ENCODE measurements at regions not wholly inside any gene's neighbourhood (a gene's known extent, or its start where the extent isn't known, plus 50 kb on each side); places are given as distances from the start of the nearest gene placed in this dataset.

DNA sequence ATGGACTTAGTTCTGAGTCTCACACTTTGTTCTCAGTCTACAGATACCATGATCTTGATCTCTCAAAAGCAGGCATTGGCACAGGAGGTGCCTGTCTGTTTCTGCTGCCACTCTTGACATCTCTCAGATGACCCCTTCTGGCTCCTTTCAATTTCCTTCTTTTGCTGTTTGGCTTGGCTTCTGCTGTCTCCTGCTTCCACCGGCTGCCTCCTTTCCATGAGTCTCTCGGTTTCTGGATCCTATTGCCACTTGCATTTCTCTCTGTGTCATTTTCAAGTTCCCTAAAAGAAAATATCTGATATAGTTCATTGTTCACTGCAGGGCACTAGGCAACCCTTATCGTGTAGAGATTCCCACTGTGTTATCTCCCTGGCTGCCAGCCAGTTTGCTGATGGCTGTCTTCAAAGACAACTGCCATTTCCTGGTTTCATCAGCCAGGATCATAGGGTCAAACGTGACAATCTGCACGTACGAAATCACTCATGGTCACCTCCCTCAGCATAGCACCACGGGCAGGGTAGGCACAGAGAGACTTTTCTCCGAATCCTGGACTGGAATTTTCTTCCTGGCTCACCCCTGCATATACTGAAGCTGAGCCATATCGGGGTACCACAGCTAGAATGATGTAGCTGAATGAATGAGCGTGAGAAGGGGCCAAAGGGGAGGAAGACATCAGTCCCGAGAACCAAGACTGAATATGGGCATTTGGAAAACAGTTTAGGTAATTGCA lies 144.6 kb upstream of the TMEM170B start:
- intact Hi-C loops (cut with micrococcal nuclease), result no loop called here
- no peak overlapping the region for H3K27ac Mint-ChIP-seq
- ChIA-PET POLR2A (interaction anchor here (1.0 kb wide), 1 partner anchor 226 kb away, joined by 3 read pairs; no protein-coding TSS in a partner anchor), CTCF (interaction anchor here (1.3 to 1.4 kb wide), 4 partner anchors 13 to 221 kb away, joined by 3 to 6 read pairs (median 4); no protein-coding TSS in a partner anchor)
- H3K4me1 Mint-ChIP-seq (ENCODE audit: low read depth), result peaks cover 2% of the 10 kb centered on the region
- peaks cover 1% of the 10 kb centered on the region for H3K9me3 Mint-ChIP-seq
- DNase-seq (no peak), ATAC-seq (no peak)
- no peaks in the 10 kb centered on the region for H3K36me3 Mint-ChIP-seq (ENCODE audit: low read depth)
- TF ChIP-seq CTCF (IDR thresholded peaks at IDR 0.05), result no peak
- no peak overlapping the region for H3K4me3 Mint-ChIP-seq
- H3K27me3 Mint-ChIP-seq, result peaks cover 5% of the 10 kb centered on the region

GRCh38 chr6:11391934-11392777 lies 145.4 kb upstream of the TMEM170B start:
- Mint-ChIP-seq H3K4me1 (ENCODE audit: low read depth) (peaks cover 2% of the 10 kb centered on the region), H3K27ac (no peak overlapping the region), H3K36me3 (ENCODE audit: low read depth) (no peaks in the 10 kb centered on the region), H3K4me3 (no peak overlapping the region), H3K27me3 (peaks cover 5% of the 10 kb centered on the region), H3K9me3 (peaks cover 1% of the 10 kb centered on the region)
- CTCF ChIA-PET, result interaction anchor here (0.7 to 1.3 kb wide), 2 partner anchors 12 to 221 kb away, joined by 3 read pairs; no protein-coding TSS in a partner anchor
- intact Hi-C loops (cut with micrococcal nuclease), result no loop called here
- POLR2A ChIA-PET, result no interaction called here
- no peak for DNase-seq
- no peak for TF ChIP-seq CTCF (IDR thresholded peaks at IDR 0.05)
- ATAC-seq, result no peak

DNA sequence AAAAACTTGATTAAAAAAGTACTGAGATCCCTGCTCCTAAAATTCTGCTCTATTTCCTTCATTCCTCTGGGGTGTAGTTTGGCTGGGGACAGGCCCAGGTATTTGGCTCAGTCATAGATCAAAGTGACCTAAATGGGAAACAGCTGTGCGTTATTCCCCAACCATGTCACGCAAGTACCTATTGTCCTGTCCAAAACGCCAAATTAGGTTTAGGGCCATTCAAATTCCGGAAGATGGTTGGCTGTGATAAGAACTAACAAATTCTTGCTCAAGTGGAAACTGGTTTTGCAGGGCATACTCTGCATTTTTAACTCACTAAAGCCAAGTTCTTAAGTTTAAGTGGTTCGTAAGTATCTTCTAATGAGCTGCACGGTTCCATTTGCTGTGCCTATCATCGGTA lies 147.6 kb upstream of the TMEM170B start:
- intact Hi-C loops (cut with micrococcal nuclease), result no loop called here
- H3K27me3 Mint-ChIP-seq, result peaks cover 3% of the 10 kb centered on the region
- DNase-seq, result no peak
- no peak for ATAC-seq
- H3K9me3 Mint-ChIP-seq, result no peaks in the 10 kb centered on the region
- no peaks in the 10 kb centered on the region for H3K36me3 Mint-ChIP-seq (ENCODE audit: low read depth)
- ChIA-PET CTCF (no interaction called here), POLR2A (no interaction called here)
- H3K4me3 Mint-ChIP-seq, result no peak overlapping the region
- no peak for TF ChIP-seq CTCF (IDR thresholded peaks at IDR 0.05)
- H3K4me1 Mint-ChIP-seq (ENCODE audit: low read depth), result peaks cover 19% of the 10 kb centered on the region
- H3K27ac Mint-ChIP-seq, result no peak overlapping the region

DNA sequence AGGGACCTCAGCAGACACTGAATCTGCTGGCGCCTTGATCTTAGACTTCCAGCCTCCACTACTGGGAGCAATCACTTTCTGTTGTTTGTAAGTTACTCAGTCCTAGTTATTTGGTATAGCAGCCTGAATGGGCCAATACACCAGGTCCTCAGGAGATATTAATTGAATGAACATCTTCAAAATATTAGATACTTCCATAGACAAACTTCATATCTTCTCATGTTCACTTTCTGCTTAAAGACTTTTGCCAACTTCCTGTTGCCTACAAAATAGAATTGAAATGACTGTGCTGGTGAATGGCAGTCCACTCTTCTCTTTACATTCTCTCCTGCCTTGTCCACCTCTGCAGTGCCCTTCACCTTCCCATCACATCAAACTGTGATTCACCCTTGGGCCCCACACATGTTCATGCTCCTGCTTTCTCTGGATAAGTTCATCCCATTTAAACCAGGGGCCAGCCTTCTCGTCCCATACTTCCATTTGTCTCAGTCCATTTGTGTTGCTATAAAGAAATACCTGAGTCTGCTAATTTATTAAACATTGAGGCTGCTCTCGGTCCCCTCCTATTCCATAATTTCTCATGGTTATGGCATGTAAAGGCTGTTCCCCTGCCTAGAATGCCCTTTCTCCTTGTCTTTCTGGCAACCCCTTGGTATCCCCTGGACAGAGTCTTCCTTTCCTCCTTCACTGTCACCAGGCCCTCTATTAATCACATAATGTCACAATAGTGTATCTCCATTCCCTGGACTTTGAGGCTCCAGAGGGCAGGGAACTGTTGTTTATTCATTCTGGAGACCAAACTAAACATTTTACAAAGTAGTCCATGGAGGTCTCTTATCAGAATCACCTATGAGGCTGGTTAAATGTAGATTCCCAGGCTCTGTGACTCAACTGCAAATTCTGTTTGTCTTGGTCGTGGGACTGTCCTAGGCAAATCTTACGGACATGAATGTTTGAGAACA lies 148.3 kb upstream of the TMEM170B start:
- peaks cover 19% of the 10 kb centered on the region for H3K4me1 Mint-ChIP-seq (ENCODE audit: low read depth)
- intact Hi-C loops (cut with micrococcal nuclease), result no loop called here
- ATAC-seq (no peak), DNase-seq (no peak)
- no peak overlapping the region for H3K4me3 Mint-ChIP-seq
- H3K27ac Mint-ChIP-seq, result no peak overlapping the region
- H3K9me3 Mint-ChIP-seq, result no peaks in the 10 kb centered on the region
- ChIA-PET POLR2A (no interaction called here), CTCF (no interaction called here)
- no peak for TF ChIP-seq CTCF (IDR thresholded peaks at IDR 0.05)
- no peaks in the 10 kb centered on the region for H3K36me3 Mint-ChIP-seq (ENCODE audit: low read depth)
- H3K27me3 Mint-ChIP-seq, result peaks cover 2% of the 10 kb centered on the region

Measured in activated CD8-positive, alpha-beta T cell treated with anti-CD3 and anti-CD28 coated beads for 36 hours (primary cell).